HepG2 (cell line): ENCODE measurements at regions not wholly inside any gene's neighbourhood (a gene's known extent, or its start where the extent isn't known, plus 50 kb on each side); places are given as distances from the start of the nearest gene placed in this dataset.

Experiments used
- ATF7 ChIP-seq, 2 experiments: fragments of 450-650 bp in 1 of 2; sonication (generic) in 1 of 2; formaldehyde crosslinking in 1 of 2; IDR thresholded peaks; 2 replicates each; pipeline versions ENCODE4 v1.4.0 to v1.6.1; 2016 to 2020; ENCODE audit warnings: antibody characterized with exemption in 1 of 2, mild to moderate bottlenecking in 1 of 2, missing genetic modification reagents in 1 of 2
- ATM ChIP-seq: fragments of 450-650 bp; IDR thresholded peaks from 2 replicates; pipeline ENCODE4 v1.7.1; 2017; ENCODE audit warnings: mild to moderate bottlenecking, borderline replicate concordance
- CTCF ChIP-seq: sonication (generic); formaldehyde crosslinking; IDR thresholded peaks from 2 replicates; pipeline ENCODE4 v1.5.0; 2020; ENCODE audit warnings: mild to moderate bottlenecking, missing genetic modification reagents, moderate library complexity
- EED ChIP-seq: sonication (generic); formaldehyde crosslinking; IDR thresholded peaks from 2 replicates; pipeline ENCODE4 v1.5.0; 2020; ENCODE audit warnings: mild to moderate bottlenecking, missing genetic modification reagents
- FOXM1 ChIP-seq: sonication (generic); formaldehyde crosslinking; IDR thresholded peaks from 2 replicates; pipeline ENCODE4 v1.5.0; 2020; ENCODE audit warnings: missing genetic modification reagents
- FOXO1 ChIP-seq: sonication (generic); formaldehyde crosslinking; IDR thresholded peaks from 2 replicates; pipeline ENCODE4 v1.4.0; 2020; ENCODE audit warnings: missing genetic modification reagents
- MIER2 ChIP-seq: IDR thresholded peaks from 2 replicates; pipeline ENCODE4 v1.6.1; 2016; ENCODE audit warnings: missing biosample characterization, missing genetic modification reagents
- POLR2A ChIP-seq, 2 experiments: IDR thresholded peaks; 2 replicates each; pipeline ENCODE4 v1.6.1; 2011; ENCODE audit warnings: low read depth in 2 of 2, low read length in 2 of 2, mild to moderate bottlenecking in 1 of 2, moderate library complexity in 1 of 2; ENCODE audit not compliant: insufficient read depth in 1 of 2
- SMAD3 ChIP-seq: sonication (generic); formaldehyde crosslinking; IDR thresholded peaks from 2 replicates; pipeline ENCODE4 v1.4.0; 2020; ENCODE audit warnings: missing genetic modification reagents
- SNAPC5 ChIP-seq: sonication (generic); formaldehyde crosslinking; IDR thresholded peaks from 2 replicates; pipeline ENCODE4 v1.8.1; 2023; ENCODE audit warnings: mild to moderate bottlenecking, missing genetic modification reagents, borderline replicate concordance
- ZFP37 ChIP-seq: sonication (generic); formaldehyde crosslinking; IDR thresholded peaks from 2 replicates; pipeline ENCODE4 v1.4.0; 2020; ENCODE audit warnings: missing genetic modification reagents, borderline replicate concordance
- ZKSCAN1 ChIP-seq: fragments of 150-350 bp; IDR thresholded peaks from 2 replicates; pipeline ENCODE4 v1.6.1; 2014; ENCODE audit warnings: low read length
- ZNF143 ChIP-seq: sonication (generic); formaldehyde crosslinking; IDR thresholded peaks from 2 replicates; pipeline ENCODE4 v1.4.0; 2020; ENCODE audit warnings: missing genetic modification reagents
- ZNF816 ChIP-seq: sonication (generic); formaldehyde crosslinking; IDR thresholded peaks from 2 replicates; pipeline ENCODE4 v1.8.0; 2022; ENCODE audit warnings: missing genetic modification reagents, mild to moderate bottlenecking, borderline replicate concordance

- TF ChIP-seq SMAD3 (CRISPR knock-in tag) (no peak), POLR2A (IDR thresholded peaks at IDR 0.05; ENCODE audit: insufficient read depth in 1 of 2, low read depth in 2 of 2, low read length in 2 of 2) (no peak), CTCF (CRISPR knock-in tag) (no peak), ATM (no peak), EED (CRISPR knock-in tag) (no peak), FOXO1 (CRISPR knock-in tag) (no peak), MIER2 (no peak), ZNF816 (no peak), FOXM1 (CRISPR knock-in tag) (no peak), SNAPC5 (CRISPR knock-in tag) (no peak), ZNF143 (CRISPR knock-in tag) (no peak), ZFP37 (CRISPR knock-in tag) (no peak), ZKSCAN1 (no peak), ATF7 (IDR thresholded peaks at IDR 0.05) (peak; percentile 42), ATF7 (CRISPR knock-in tag; IDR thresholded peaks at IDR 0.05) (no peak)
These were observed 268.5 kb upstream of the TMC3 start for GRCh38 chr15:81642451-81642990.
